EH (cell line): ENCODE measurements at regions not wholly inside any gene's neighbourhood (a gene's known extent, or its start where the extent isn't known, plus 50 kb on each side); places are given as distances from the start of the nearest gene placed in this dataset.

Experiments used
- DNase-seq: peaks from one replicate; pipeline ENCODE4 v3.0.0-alpha.2; 2015; ENCODE audit warnings: low read depth

DNA sequence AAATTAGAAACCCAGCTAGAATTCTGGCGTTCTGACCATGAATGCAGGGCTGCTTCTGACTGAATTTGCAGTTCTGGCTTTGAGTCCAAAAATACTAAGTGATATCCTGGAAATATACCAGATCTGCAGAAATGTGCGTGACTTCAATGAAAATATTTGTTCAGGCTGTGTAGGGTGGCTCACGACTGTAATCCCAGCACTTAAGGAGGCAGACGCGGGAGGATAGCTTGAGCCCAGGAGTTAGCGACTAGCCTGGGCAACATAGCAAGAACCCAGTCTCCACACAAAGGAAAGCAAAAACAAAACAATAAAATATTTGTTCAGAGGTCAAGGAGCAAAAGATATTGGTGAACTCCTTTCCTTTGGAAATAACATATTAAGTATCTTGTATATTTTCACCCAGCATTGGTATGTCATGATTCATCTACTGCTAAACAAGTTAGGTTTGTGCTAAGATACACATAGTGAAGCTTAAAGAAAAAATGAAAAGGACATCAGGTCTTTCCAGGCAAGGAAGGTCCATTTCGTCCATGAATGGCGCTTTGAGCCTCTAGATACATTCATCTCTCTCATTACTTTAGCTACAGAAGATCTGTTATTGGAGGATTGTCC is 239.2 kb downstream of the CMPK2 start:
- DNase-seq: peak; percentile 6

DNA sequence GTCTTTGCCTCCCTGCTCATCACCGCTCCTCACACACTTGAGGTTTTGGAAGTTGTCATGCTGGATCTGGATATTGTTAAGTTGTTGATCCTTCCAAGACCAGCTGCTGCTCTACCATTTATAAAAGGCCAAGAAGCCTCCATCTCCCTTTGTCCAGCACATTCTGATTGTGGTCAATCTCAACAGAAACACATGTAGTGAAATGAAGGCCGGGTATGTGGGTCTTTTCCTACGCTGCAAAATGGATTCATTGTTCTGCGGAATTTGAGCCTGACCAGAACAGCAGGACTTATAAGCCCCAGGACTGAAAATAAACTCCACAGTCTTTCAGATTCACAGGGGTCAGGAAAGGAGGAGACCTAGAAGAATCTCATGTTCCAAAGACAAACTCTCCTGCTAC is 238.4 kb downstream of the CMPK2 start:
- no peak for DNase-seq

DNA sequence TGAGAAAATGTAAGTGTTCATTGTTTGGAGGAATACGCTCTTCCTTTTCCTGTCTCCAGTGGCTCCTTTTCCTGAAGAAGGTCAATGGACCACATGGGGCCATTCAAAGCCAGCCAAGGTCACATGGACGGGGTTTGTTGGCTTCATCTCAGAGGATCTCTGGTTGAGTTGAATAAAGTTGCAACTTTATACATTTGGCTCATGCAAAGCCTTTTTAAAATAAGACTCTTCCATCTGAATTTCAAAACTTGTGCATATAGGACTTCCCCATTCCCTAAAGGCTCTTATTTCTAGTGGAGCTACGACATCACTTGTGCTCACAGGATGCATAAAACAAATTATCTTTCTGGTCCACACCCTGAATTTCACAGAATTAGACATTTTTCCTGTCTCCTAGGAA is 235.5 kb downstream of the CMPK2 start:
- no peak for DNase-seq

DNA sequence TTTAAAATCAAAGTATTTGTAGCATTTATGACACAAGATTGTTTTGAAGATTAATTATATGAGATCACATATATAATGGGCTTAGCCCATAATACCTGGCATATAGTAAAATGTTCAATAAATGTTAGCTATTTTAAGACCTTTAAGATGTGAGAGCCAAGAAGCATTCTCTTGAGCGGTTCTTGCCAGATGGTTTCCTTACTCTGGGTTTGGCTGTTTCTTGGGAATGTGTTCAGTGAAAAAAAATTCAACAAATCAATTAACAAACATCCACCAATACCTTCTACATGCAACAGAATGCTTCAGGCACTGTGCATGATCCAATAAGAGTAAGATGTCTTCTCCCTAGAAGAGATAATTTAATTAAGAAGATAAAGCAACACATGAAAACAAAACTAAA is 230.4 kb downstream of the CMPK2 start:
- DNase-seq: no peak

DNA sequence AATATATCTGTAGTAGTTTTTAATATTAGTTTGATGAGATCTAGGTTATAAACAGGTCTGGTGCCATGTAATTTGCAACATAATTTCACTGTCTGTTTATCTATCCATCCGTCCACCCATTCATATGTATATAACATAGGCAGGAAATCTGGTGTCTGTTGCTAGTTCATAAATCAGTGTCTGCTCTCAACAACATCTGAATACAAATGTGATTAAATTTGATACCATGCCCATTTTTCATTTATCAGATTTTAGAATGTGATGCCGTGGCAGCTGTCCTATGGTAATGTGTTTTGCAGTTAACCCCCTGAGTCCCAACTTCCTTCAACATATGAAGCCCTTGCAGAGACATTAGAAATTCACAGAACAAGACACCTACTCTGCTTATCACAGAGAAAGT is 228.4 kb downstream of the CMPK2 start:
- DNase-seq: no peak

DNA sequence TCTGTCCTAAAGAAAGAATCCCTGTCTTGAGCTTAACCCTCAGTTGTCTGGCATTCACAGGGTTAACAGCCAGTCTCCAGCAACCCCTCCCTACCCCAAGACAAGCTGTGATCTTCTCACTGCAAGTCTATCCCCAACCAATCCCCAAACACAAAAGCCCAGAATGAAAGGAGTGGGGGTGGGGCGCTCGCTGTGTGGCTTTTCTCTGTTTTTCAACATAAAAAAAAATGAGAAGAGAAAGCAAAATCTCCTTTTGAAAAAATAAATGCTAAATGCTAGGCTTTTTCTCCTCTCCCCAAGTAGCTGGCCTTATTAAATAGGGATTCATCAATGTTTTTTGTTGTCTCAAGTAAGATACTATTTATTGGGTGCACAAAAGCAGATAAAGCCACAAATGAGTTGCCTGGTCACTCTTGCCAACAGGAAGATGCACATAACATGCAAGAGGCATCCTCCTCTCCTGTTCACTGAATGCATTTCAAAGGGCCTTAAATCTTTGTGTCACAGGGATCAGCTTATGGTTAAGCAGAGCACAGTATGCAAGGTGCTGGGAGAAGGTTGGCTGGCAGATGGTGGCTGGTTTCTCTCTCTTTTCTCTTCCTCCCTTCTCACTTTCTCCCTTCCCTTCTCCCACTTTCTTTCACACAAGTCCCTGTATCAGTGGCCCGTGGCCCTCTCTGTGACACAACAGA is 225.6 kb downstream of the CMPK2 start:
- no peak for DNase-seq

DNA sequence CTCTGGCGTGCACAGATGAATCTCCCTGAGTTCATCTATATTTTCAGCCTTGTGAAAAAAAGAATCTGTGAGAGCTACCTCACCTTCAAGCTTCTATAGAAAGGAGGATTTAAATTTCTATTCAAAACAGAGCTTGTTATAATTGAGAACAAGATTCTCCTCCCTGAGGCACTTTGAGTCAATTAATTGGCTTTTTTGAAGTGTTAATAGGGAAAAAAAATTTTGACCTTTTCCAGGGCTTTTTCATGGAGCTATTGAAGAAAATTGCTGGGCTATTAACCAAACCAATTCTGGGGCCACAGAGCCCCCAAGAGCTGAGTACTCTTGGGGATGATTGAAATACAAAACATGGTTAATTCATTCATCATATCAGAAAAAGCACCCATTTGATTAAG is 225.1 kb downstream of the CMPK2 start:
- DNase-seq: no peak

DNA sequence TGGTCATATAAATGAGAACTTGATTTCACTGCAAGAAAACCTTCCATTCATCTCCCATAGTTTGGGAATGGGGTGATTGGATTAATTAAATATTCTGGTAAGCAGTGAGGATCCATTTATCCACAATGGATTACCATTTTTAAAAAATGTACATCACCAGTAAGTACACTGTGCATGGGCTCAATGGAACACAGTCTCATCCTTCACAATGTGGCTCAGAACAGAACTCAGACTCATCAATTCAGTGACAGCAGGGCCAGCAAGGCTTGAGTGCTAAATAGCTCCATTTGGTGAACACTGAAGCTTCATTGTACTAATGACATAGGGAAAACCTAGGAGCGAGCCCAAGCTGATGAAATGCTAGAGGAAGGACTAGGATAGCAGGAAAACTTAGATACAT is 223.8 kb downstream of the CMPK2 start:
- no peak for DNase-seq

DNA sequence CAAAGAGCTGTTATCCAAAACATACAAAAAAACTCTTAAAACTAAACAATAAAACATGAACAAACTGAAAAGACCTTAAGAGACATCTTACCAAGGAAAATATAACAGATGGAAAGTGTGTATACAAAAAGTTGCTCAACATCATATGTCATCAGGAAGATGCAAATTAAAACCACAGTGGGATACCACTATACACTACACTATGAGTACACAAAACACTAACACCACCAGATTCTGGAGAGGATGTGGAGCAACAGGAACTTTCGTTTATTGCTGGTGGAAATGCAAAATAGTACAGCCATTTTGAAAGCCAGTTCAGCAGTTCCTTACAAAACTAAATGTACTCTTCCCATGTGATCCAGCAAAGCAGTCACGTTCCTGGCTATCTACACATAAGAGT is 221.4 kb downstream of the CMPK2 start:
- DNase-seq: no peak

DNA sequence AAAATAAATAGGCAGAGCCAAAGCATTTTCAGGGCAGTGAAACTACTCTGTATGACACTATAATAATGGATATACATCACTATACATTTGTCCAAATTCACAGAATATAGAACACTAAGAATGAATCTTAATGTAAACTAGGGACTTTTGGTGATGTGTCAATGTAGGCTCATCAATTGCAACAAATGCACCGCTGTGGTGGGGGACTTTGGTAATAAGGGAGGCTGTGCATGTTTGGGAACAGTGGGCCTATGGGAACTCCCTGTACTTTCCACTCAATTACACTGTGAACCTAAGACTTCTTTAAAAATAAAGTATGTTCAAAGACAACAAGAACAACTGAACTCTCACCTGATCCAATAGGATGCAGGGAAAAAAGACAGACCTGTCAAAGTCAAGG is 220.7 kb downstream of the CMPK2 start:
- DNase-seq: no peak

DNA sequence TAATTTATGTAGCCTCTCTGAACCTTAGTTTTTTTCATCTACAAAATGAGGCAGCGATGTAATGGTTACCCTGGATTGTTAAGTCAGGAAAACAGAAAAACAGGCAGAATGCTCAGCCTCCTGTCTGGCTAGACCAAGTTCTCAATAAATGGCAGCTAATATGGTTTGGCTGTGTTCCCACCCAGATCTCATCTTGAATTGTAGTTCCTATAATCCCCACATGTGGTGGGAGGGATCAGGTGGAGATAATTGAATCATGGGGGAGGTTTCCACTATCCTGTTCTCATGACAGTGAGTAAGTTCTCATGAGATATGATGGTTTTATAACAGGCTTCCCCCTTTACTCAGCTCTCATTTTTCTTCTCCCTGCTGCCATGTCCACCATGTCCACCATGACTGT is 220.0 kb downstream of the CMPK2 start:
- DNase-seq: no peak

DNA sequence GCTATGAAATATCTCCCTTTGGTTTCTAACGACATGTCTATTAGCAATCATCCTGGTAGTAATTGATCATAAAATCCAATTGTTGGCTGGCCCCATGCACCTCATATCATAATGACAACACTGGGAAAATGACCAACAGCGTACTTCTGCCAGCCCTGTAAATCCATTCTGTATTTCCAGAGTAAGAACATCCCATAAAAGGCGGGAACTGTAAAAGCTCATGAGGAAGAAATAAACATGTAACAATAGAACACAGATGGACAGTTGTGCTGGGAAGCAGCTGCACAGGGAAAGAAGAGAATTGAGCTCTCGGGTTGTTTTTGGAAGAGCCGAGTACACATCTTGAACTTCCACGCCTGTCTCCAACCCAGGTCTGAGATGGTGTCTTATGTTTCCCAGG is 218.7 kb downstream of the CMPK2 start:
- no peak for DNase-seq

DNA sequence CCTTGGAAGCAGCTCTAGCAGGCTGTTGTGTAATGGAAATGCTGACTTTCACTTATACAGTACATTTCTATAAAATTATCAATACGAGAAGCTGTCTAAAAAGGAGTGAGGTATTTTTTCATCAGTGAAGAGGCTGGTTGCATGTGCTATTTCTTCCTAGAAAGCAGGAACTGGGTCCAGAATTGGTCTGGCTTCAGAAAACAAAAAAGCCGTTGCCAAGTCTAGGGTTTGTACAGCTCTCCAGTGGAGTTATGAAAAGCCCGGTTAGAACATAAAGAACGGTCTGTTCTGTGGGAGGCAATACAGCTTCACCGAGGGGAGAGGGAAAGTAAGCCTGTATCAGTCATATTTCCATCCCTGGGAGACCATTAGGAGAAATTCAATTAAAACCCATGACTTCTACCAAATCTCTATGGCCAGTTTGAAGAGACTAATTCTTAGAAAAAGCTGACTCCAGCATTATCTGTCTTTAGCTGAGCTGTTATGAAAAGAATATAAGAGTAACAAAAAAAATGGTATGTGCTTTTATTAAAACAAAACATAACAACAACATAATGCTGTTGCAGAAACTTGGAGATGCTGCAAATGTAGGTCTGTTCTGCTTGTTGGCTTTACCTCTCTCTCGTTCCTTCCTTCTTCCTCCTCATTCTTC is 217.0 kb downstream of the CMPK2 start:
- no peak for DNase-seq

DNA sequence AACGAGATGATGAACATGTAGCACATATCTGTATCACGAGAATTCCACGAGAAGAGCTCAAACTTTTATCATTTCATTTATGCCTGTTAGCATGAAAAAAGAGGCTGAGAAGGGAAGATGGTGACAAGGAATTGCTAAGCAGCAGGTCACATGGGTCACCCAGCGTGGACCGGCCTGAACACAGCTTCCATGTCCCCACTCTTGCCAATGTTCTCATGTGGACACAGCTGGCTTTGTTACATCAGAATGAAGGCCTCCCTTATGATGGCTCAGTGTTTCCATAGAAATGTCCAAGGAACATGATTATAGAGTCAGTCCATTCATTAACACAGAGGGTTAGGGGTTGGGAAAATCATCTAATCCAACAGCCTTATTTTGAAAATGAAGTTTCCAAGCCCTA is 215.4 kb downstream of the CMPK2 start:
- DNase-seq: no peak

DNA sequence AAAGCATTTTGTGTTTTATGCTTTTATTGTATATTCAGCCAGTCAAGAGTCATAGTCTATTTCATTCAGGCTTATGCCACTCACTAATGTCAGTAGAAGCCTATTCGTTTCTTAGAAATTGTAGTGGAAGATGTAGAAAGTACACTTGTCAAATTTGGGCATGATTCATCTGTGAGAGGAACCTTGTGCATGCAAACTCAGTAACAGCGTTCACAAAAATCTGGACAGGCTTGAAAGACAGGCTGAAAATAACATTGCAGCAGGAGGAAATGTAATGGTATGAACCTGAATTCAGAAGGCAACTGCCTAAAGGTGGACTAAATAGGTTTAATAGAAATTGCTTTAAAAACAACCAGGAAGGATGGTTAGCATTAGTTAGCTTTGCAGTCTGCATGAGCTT is 213.5 kb downstream of the CMPK2 start:
- DNase-seq: no peak

DNA sequence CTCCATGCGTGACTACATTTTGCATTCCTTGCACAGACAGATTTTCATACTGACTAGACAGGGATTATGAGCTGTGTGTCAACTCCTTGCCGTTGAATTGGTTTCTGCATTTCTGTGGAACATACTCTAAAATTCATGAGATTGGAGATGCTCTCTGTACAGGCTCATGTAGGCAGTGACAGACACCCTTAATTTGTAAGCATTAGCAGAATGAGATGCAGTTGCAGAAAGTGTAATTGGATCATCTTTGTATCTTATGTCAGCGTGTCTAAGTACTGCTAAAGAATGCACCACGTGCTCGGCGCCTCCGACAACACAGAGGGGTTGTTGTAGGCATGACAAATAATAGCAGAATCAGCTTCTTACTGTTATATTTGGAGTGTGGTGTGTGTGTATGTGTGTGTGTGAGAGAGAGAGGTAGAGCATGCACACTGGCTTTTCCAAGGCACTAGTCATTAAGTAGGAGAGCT is 212.4 kb downstream of the CMPK2 start:
- DNase-seq: no peak

DNA sequence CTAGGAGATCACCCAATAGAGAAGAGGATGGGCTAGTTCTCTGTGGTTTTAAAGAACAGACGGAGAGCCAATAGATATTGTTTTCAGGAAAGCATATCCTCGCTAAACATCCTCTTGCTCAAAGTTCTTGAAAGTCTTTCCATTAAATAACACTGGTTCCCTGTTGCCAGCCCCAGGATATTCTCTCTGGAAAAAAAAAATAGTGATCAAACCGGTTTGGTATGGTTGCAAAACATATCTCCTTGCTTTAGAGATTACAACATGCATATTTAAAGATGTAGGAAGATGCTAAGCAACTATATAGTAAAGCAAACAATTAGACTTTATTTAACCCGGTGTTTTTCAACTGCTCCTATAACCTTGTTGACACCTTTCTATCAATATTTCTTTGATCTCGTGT is 211.4 kb downstream of the CMPK2 start:
- no peak for DNase-seq

DNA sequence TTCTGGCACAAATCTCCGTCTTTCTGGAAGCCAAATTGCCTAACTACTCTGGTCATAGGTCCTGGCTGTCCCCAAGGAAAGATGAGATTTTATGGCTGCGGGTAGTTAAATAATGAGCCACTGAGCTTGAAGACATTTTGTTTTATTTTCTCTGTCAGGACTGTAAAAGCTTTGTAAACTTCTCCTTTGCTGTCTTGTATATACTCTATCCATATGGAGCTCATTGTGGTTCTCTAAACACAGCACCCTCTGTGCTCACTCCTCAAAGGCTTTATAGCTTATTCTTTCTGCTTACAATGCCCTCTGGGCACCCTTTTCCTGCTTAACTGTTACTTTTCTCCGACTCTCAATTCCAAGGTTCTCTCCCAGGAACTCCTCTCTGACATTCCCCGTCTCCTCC is 209.1 kb downstream of the CMPK2 start:
- no peak for DNase-seq

DNA sequence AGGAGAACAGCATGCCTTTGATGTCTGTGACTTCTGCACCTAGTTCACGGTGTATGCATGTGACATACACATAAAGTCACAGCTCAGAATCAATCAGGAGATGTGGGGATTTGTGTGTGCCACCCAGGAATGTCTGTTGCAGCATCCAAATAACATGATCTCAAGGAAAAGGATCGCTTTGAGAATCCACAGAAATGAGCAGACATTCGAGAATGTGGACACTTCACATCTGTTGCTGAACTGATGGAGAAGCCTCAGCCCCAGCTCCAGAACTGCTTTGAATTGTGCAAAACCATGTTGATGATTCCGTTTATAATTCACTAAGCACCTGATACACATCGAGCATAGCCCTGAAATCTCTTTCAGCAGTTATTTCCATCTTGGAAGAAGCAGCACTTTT is 208.6 kb downstream of the CMPK2 start:
- DNase-seq: no peak

DNA sequence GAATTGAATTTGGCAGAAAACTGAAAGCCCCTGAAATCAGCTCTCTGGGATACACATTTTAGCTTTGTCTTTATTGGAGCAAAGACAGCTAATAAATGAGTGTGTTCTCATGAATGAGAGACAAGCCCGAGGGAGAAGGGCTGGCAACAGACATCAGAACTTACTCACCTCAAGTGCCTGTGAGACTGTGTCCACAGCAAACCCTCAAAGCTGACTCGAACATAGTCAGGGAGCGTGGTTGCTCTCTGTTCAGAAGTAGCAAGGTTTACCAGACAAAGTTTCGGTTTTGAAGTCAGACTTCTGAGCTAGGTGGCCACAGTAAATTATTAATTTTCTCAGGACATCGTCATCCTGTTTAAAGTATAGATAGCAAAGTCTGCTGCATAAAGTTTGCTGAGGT is 207.9 kb downstream of the CMPK2 start:
- no peak for DNase-seq

DNA sequence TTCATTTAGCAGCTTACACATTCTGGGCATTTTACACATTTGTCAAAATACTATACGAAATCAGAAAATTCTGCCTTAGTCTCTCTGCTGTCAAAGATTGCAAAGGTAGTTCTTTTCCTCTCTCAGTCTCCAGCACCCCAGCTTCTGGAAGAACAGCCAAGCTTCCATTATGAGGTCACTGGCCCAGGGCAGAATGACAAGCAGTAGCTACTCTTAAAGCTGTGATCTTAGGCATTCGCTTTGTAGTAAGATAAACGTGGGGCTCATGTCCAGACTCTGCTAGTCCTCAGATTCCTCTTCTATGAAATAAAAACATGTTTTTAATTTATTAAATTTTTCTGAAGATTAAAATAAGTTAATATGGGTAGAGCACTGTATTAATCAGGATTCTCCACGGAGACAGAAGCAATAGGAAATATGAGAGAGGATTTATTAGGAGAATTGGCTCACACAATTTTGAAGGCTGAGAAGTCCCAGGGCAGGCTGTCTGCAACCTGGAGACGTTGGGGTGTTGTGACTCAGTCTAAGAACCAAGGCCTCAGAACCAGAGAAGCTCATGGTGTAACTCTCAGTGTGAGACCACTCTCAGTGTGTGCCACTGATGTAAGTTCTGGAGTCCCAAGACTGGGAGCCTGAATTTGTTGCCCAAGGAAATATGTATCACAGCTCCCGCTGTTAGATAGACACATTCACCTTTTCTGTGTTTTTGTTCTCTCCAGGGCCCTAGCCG is 201.2 kb downstream of the CMPK2 start:
- DNase-seq: no peak

DNA sequence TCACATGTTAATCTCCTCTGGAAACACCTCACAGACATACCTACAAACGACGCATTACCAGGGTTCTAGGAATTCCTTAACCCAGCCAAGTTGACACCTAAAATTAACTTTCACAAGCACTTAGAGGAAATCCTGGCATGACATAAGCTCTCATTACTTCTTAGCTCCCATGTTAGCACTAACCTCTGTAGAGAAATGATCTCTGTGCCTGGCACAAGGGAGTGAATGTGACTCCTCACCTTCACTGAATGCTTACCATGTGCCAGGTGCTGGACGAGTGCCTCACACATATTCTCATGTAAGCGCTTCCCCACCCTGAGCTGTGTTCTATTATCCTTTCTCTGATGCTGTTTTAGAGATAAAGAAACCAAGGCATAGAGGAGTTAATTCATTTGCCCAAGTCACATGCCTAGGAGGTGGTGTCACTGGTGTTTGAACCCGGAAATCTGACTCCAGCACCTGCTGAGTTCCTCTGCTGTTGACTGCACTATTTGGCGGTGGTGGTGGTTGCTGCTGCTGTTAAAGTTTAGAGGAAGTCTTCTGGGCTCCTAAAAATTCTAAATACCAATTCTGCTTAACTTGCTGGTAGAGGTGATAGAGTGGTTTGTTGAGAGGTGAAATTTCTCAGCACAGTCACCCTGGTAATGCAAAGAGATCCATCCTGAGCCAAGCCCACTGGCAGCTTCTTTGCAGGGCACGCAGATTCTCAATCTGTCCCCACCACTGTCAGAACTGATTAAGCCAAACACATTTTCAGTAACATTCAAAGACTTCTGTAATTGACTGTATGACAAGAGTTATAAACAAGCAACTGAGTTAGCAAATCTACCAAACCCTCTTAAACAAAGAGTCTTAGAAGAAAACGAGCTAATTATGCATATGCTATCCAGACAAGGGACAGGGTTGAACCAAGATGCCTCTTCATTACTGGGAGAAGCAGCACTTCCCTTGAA is 200.3 kb downstream of the CMPK2 start:
- no peak for DNase-seq
